ENCODE measurements at regions not wholly inside any gene's neighbourhood (a gene's known extent, or its start where the extent isn't known, plus 50 kb on each side); places are given as distances from the start of the nearest gene placed in this dataset.

- TF ChIP-seq CTCF (IDR thresholded peaks at IDR 0.05): no peak
- no peak for TF ChIP-seq POLR2A (IDR thresholded peaks at IDR 0.05)
Observed at GRCh38 chr13:62377838-62378237, 962.2 kb upstream of the PCDH20 start.
